Gastroesophageal sphincter (tissue), 4 donors: ENCODE measurements at regions not wholly inside any gene's neighbourhood (a gene's known extent, or its start where the extent isn't known, plus 50 kb on each side); places are given as distances from the start of the nearest gene placed in this dataset.

Source experiments
- ATAC-seq: fragments of 150-250 bp; one replicate; pipeline ENCODE4 v1.9.1; 2016; ENCODE audit warnings: mild to moderate bottlenecking, moderate library complexity
- H3K27ac ChIP-seq, 4 donors: fragments of 200-600 bp; sonication (generic) in 3 of 4; 1 replicate in 3 of 4; 2 replicates in 1 of 4; pipeline ENCODE4 v1.5.1; 2016 to 2019
- H3K27me3 ChIP-seq: fragments of 200-600 bp; sonication (generic); one replicate; pipeline ENCODE4 v1.5.1; 2019
- H3K36me3 ChIP-seq, 2 donors: fragments of 200-600 bp; sonication (generic); one replicate each; pipeline ENCODE4 v1.5.1; 2019; ENCODE audit warnings: control low read depth in 1 of 2
- H3K4me1 ChIP-seq, 3 donors: fragments of 200-600 bp; sonication (generic); 1 replicate in 2 of 3; 2 replicates in 1 of 3; pipeline ENCODE4 v1.5.1; 2016 to 2019; ENCODE audit warnings: control low read depth in 2 of 3
- H3K4me3 ChIP-seq, 2 donors: fragments of 200-600 bp; sonication (generic); one replicate each; pipeline ENCODE4 v1.5.1; 2019; ENCODE audit warnings: mild to moderate bottlenecking in 1 of 2, moderate library complexity in 1 of 2
- H3K9me3 ChIP-seq, 3 donors: fragments of 200-600 bp; sonication (generic); one replicate each; pipeline ENCODE4 v1.5.1; 2017 to 2019; ENCODE audit warnings: control low read depth in 2 of 3
- CTCF ChIP-seq, 4 experiments: fragments of 200-600 bp in 2 of 4; fragments of 450-650 bp in 2 of 4; sonication (generic) in 1 of 4; IDR thresholded peaks; one replicate each; pipeline ENCODE4 v1.5.1; 2017 to 2019; ENCODE audit warnings: antibody characterized with exemption in 4 of 4, mild to moderate bottlenecking in 2 of 4, moderate library complexity in 2 of 4
- EP300 ChIP-seq: sonication (generic); formaldehyde crosslinking; IDR thresholded peaks from one replicate; pipeline ENCODE4 v1.6.1; 2017; ENCODE audit warnings: antibody characterized with exemption, mild to moderate bottlenecking
- POLR2A ChIP-seq, 2 donors: fragments of 450-650 bp; IDR thresholded peaks; one replicate each; pipeline ENCODE4 v1.6.1; 2017; ENCODE audit warnings: antibody characterized with exemption in 2 of 2, mild to moderate bottlenecking in 2 of 2, moderate library complexity in 1 of 2
- POLR2AphosphoS5 ChIP-seq: sonication (generic); formaldehyde crosslinking; IDR thresholded peaks from one replicate; pipeline ENCODE4 v1.6.1; 2017; ENCODE audit warnings: antibody characterized with exemption
- WGBS, 2 donors: methylation state at CpG; one replicate each; pipeline ENCODE4 v1.1.5; 2018; ENCODE audit warnings: low coverage in 1 of 2; 5-methylcytosine and 5-hydroxymethylcytosine counted together

GRCh38 chr20:16844406-16844805 lies 96.2 kb downstream of the OTOR start:
- Histone ChIP-seq H3K4me1 (no peaks in the 10 kb centered on the region), H3K27ac (no peak overlapping the region), H3K9me3 (no peaks in the 10 kb centered on the region), H3K4me3 (no peak overlapping the region), H3K27me3 (no peaks in the 10 kb centered on the region), H3K36me3 (no peaks in the 10 kb centered on the region)
- no peak for ATAC-seq
- 75% methylated on average over 1 of the region's 1 CpG; no CpG with 5 or more reads in 1 of the 2 donors for WGBS, 2 donors
- no peak for TF ChIP-seq CTCF (IDR thresholded peaks at IDR 0.05)
- TF ChIP-seq POLR2AphosphoS5 = no peak
- TF ChIP-seq POLR2A (IDR thresholded peaks at IDR 0.05) = no peak
- no peak for TF ChIP-seq EP300

GRCh38 chr20:16846006-16846405 lies 97.8 kb downstream of the OTOR start:
- H3K36me3 ChIP-seq = no peaks in the 10 kb centered on the region
- no peak for ATAC-seq
- H3K27ac ChIP-seq = peak overlapping the region in 2 of 4 donors; percentile 41 to 42
- H3K9me3 ChIP-seq = no peaks in the 10 kb centered on the region
- 43 to 46% methylated on average over 1 of the region's 1 CpG for WGBS, 2 donors
- H3K4me1 ChIP-seq = no peaks in the 10 kb centered on the region
- TF ChIP-seq POLR2AphosphoS5 (no peak), POLR2A (IDR thresholded peaks at IDR 0.05) (no peak), CTCF (IDR thresholded peaks at IDR 0.05) (no peak), EP300 (no peak)
- no peak overlapping the region for H3K4me3 ChIP-seq
- no peaks in the 10 kb centered on the region for H3K27me3 ChIP-seq

- H3K4me1 ChIP-seq = no peaks in the 10 kb centered on the region
- H3K36me3 ChIP-seq = no peaks in the 10 kb centered on the region
Measured at GRCh38 chr20:16848061-16848460, 99.9 kb downstream of the OTOR start.

GRCh38 chr20:16848526-16848925 lies 100.4 kb downstream of the OTOR start:
- TF ChIP-seq EP300 = no peak
- no peak for TF ChIP-seq POLR2A (IDR thresholded peaks at IDR 0.05)
- TF ChIP-seq CTCF (IDR thresholded peaks at IDR 0.05) = no peak
- TF ChIP-seq POLR2AphosphoS5 = no peak
- 60% methylated on average over 1 of the region's 1 CpG; no CpG with 5 or more reads in 1 of the 2 donors for WGBS, 2 donors
- no peak for ATAC-seq

More at GRCh38 chr20:16848061-16848460, 99.9 kb downstream of the OTOR start:
- Histone ChIP-seq H3K4me3 (no peak overlapping the region), H3K9me3 (no peaks in the 10 kb centered on the region), H3K27me3 (no peaks in the 10 kb centered on the region), H3K27ac (no peak overlapping the region)
- no peak for ATAC-seq
- TF ChIP-seq EP300 = no peak
- TF ChIP-seq POLR2A (IDR thresholded peaks at IDR 0.05) = no peak
- no peak for TF ChIP-seq POLR2AphosphoS5
- no peak for TF ChIP-seq CTCF (IDR thresholded peaks at IDR 0.05)

GRCh38 chr20:16860914-16861313 lies 112.8 kb downstream of the OTOR start:
- Histone ChIP-seq H3K27ac (no peak overlapping the region), H3K36me3 (no peaks in the 10 kb centered on the region), H3K27me3 (no peaks in the 10 kb centered on the region), H3K4me3 (no peak overlapping the region), H3K4me1 (no peaks in the 10 kb centered on the region), H3K9me3 (no peaks in the 10 kb centered on the region)
- ATAC-seq = no peak
- TF ChIP-seq CTCF (IDR thresholded peaks at IDR 0.05) = no peak
- TF ChIP-seq POLR2AphosphoS5 = no peak
- 31 to 75% methylated on average over 1 of the region's 1 CpG for WGBS, 2 donors

More at GRCh38 chr20:16848526-16848925, 100.4 kb downstream of the OTOR start:
- Histone ChIP-seq H3K27me3 (no peaks in the 10 kb centered on the region), H3K9me3 (no peaks in the 10 kb centered on the region), H3K27ac (no peak overlapping the region), H3K4me1 (no peaks in the 10 kb centered on the region), H3K4me3 (no peak overlapping the region), H3K36me3 (no peaks in the 10 kb centered on the region)
